Astrocyte of the spinal cord (primary cell): ENCODE measurements at regions not wholly inside any gene's neighbourhood (a gene's known extent, or its start where the extent isn't known, plus 50 kb on each side); places are given as distances from the start of the nearest gene placed in this dataset.
A peak's percentile ranks its signal among the peaks of the same experiment; 100 is the strongest.

ENCODE experiments used
- DNase-seq: peaks from one replicate; pipeline ENCODE4 v3.0.0; 2011; ENCODE audit warnings: low read depth, low spot score
- H3K4me3 ChIP-seq: 2 replicates; pipeline ENCODE4 v1.5.1; 2011; ENCODE audit warnings: low read depth, mild to moderate bottlenecking, low read length, moderate library complexity
- in situ Hi-C: cut with HindIII; loops from 2 replicates; pipeline ENCODE4 v1.10.0; 2017; ENCODE audit warnings: low sequenced_read_pairs
- TF ChIP-seq, protein P1 (sequence below): IDR thresholded peaks from 2 replicates; pipeline ENCODE4 v1.5.1; 2012; ENCODE audit warnings: low read depth, mild to moderate bottlenecking, low read length, inconsistent platforms

- in situ Hi-C loops: no loop called here
- DNase-seq: no peak
- no peak overlapping the region for H3K4me3 ChIP-seq
- TF ChIP-seq, protein P1, sequence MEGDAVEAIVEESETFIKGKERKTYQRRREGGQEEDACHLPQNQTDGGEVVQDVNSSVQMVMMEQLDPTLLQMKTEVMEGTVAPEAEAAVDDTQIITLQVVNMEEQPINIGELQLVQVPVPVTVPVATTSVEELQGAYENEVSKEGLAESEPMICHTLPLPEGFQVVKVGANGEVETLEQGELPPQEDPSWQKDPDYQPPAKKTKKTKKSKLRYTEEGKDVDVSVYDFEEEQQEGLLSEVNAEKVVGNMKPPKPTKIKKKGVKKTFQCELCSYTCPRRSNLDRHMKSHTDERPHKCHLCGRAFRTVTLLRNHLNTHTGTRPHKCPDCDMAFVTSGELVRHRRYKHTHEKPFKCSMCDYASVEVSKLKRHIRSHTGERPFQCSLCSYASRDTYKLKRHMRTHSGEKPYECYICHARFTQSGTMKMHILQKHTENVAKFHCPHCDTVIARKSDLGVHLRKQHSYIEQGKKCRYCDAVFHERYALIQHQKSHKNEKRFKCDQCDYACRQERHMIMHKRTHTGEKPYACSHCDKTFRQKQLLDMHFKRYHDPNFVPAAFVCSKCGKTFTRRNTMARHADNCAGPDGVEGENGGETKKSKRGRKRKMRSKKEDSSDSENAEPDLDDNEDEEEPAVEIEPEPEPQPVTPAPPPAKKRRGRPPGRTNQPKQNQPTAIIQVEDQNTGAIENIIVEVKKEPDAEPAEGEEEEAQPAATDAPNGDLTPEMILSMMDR: no peak
Observed at GRCh38 chr11:17132654-17133053, 55.2 kb upstream of the RPS13 start.

GRCh38 chr11:17129003-17129402, 51.5 kb upstream of the RPS13 start:
- TF ChIP-seq, protein P1: no peak
- no peak overlapping the region for H3K4me3 ChIP-seq
- in situ Hi-C loops: no loop called here
- peak; percentile 50 for DNase-seq
